HG02678 (cell line): ENCODE measurements at regions not wholly inside any gene's neighbourhood (a gene's known extent, or its start where the extent isn't known, plus 50 kb on each side); places are given as distances from the start of the nearest gene placed in this dataset.
A peak's percentile ranks its signal among the peaks of the same experiment; 100 is the strongest.

Experiments used
- ATAC-seq: cut with Tn5 transposase; IDR thresholded peaks from one replicate; pipeline ENCODE4 v1.9.1; 2021; ENCODE audit warnings: mild to moderate bottlenecking, moderate library complexity; ENCODE audit not compliant: unreplicated experiment

DNA sequence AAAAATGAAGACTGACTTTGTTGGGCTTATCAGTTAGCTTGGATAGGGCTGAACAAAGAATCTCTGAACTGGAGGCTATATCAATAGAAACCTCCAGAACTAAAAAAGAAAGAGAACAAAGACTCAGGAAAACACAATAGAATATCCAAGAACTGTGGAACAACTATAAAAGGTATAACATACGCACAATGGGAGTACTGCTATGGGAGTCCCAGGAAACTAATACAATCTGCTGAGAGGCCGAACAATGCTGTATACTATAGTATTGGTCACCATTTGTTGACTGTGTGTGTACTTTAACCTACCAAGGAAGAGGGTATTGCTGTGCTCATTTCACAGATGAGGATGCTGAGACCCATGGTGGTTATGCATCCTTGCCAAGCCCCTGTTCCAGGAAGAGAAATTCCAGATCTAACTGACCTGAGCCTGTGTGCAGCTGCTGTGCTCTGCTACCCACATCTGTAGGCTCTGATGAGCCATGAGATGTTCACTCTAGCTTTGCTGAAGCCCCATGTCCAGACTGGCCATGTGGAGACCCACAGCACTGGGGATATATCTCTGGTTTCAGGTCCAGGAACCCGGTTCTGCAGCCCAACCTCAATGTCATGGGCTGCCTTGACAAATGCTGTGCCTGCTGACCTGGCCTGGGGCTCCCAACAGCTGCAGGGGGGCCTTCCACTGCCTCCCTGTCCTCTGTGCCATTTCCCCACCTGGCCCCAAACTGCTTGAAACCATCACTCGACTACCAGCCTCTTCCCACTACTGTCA lies 254.3 kb upstream of the TNRC6C start:
- no peak for ATAC-seq

DNA sequence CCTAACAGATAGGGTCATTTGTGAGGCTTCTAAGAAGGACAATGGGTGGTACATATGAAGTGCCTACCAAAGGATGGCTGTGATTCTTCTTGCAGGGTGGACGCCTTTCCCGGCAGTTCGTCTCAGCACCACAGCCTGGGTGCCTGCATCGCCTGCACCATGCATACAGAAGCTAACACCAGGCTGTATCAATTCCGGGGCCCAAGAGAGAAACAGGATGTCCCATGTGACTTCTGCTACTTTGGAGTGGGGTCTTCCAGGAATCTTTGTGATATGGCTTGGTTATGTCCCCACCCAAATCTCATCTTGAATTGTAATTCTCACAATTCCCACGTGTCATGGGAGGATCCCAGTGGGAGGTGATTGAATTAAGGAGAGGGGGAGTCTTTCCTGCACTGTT lies 251.6 kb upstream of the TNRC6C start:
- ATAC-seq, result no peak

DNA sequence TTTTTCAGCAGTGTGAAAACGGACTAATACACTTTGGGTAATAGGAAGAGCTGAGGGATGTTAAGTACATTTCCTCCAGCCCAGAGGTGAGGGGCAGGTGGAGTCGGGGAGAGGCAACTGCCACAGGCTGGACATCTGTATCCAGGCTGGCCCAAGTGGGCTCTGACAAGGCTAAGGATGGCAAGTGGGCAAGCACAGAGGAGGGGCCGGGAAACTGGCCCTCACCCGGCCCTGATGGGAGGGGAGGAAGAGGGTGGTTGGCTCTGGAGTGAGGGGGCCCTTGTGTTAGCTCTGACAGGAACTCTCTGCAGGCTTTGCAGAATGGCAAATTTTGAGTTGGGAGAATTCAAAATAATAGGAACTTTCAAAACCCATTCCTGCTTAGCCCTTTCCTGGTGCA lies 251.0 kb upstream of the TNRC6C start:
- ATAC-seq, result no peak

DNA sequence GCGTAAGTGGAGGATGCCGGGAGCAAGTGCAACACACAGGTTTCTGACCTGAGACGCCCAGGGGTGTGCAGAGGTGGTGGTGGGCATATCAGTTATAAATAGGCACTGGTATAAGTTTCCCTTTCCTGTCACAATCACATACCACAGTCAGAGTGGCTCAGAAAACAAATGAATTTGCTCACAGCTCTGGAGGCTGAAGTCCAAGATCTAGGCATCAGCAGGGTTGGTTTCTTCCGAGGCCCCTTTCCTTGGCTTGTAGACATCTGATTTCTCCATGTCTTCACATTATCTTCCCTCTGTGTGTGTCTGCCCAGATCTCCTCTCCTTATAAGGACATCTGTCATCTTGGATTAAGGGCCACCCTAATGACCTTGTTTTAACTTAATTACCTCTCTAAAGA lies 250.5 kb upstream of the TNRC6C start:
- no peak for ATAC-seq

DNA sequence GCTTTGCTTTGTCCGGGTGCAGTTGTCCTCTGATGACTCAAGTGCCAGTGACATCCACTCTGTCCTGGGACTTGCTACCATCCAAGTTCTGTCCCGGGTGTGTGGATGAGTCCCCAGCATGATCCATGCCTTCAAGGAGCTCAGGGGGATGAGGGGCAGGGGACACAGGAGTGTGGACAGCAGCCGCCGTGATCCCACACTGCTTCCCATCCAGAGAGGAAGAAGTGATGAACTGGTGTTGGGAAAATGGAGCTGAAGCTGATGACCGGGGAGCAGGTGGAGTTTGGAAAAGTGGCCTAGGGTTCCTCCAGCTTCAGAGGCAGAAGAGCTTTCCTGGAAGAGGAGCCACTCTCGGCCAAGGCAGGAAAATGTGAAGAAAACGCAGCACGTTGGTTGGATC lies 249.6 kb upstream of the TNRC6C start:
- ATAC-seq, result no peak

DNA sequence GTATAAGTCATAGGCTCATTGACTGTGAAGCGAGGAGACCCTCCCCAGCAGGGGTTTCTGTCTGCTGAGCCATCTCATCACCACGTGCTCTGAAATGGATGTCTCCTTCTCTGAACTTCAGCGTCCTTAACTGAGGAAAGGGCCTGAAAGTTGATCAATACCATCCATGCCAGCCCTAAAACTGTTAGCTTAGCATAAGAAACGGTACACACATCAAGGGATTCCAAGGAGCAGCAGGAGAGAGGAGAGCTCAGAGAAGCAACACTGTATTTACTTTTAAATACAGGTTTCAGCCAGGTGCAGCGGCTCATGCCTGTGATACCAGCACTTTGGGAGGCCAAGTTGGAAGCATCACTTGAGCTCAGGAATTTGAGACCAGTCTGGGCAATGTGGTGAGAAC lies 248.9 kb upstream of the TNRC6C start:
- no peak for ATAC-seq

DNA sequence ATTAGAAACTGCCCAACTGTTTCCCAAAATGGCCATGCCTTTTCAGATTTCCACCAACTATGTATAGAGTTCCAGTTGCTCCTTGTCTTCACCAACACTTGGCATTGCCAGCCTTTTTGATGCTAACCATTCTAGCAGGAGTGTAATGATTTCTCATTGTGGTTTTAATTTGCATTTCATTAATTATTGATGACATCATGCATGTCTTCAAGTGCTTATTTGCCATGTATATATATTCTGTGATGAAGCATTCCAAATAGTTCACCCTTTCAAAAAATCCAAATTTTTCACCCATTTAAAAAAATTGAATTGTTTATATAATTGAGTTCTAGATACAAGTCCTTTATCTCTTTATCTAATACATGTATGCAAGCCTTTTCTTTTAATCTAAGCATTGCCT lies 245.9 kb upstream of the TNRC6C start:
- ATAC-seq, result no peak

DNA sequence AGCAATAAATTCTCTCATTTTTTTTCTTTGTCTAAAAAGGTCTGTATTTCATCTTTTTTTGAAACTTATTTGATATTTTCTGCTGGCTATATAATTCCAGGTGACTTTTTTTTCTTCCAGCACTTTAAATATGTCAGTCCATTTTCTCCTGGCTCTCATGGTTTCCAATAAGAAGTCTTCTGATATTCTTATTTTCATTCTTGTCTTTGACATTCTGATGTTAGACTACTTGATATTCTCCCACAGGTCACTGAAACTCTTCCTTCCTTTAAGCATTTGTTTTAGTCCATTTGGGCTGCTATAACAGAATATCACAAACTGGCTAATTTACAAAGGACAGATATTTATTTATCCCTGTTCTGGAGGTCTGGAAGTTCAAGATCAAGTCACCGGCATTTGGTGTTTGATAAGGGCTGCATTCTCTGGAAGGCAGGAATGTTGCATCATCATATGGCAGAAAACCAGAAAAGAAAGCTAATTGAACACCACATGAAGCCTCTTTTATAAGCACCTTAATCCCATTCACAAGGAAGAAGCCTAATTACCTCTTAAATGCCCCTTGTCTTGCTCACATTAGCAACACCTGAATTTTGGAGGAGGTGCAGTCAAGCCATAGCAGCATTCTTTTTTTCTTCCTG lies 242.1 kb upstream of the TNRC6C start:
- ATAC-seq, result no peak

DNA sequence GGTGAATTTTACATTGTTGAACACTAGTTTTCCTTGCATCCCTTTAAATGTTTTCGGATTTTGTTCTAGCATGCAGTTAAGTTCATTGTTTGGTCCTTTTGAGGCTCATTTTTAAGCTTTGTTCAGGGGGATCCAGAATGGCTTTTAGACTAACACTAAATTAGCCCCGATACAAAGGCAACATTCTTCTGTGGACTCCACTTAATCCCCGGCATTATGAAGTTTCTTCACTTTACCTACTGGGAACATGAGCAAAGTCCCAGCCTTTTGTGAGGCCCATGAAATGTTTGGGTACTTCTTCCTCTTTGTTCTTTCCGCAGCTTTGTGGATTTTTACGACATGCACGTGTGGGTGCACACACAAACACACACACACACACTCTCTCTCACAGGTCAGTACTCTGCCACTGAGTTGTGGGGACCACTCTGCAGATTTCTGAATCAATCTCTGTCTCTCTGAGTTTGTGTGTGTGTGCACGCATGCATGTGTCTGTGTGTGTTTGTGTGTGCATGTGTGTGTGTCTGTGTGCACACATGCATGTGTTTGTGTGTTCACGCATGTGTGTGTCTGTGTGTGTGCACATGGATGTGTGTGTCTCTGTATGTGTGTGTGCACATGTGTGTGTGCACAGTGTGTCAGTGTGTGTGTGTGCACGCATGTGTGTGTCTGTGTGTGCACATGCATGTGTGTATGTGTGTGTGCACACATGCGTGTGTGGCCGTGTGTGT lies 240.4 kb upstream of the TNRC6C start:
- no peak for ATAC-seq

DNA sequence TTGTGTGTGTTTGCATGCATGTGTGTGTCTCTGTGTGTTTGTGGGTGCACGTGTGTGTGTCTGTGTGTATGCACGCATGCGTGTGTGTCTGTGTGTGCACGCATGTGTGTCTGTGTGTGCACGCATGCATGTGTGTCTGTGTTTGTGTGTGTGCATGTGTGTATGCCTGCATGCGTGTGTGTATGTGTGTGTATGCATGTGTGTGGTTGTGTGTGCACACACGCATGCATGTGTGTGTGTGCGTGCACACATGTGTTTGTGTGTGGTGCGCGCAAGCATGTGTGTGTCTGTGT lies 239.9 kb upstream of the TNRC6C start:
- no peak for ATAC-seq

DNA sequence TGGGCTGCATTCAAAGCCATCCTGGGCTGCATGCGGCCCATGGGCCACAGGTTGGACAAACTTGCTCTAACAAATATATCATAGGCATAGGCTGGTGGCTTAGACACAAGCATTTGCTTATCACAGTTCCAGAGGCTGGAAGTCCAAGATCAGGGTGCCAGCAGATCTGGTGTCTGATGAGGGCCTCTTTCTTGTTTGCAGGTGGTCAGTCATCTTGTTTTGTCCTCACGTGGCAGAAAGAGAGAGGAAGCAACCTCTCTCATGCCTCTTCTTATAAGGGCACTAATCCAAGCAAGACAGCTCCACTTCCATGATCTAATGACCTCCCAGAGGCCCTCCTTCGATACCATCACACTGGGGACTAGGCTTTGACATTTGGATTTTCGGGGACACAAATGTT lies 238.7 kb upstream of the TNRC6C start:
- no peak for ATAC-seq

DNA sequence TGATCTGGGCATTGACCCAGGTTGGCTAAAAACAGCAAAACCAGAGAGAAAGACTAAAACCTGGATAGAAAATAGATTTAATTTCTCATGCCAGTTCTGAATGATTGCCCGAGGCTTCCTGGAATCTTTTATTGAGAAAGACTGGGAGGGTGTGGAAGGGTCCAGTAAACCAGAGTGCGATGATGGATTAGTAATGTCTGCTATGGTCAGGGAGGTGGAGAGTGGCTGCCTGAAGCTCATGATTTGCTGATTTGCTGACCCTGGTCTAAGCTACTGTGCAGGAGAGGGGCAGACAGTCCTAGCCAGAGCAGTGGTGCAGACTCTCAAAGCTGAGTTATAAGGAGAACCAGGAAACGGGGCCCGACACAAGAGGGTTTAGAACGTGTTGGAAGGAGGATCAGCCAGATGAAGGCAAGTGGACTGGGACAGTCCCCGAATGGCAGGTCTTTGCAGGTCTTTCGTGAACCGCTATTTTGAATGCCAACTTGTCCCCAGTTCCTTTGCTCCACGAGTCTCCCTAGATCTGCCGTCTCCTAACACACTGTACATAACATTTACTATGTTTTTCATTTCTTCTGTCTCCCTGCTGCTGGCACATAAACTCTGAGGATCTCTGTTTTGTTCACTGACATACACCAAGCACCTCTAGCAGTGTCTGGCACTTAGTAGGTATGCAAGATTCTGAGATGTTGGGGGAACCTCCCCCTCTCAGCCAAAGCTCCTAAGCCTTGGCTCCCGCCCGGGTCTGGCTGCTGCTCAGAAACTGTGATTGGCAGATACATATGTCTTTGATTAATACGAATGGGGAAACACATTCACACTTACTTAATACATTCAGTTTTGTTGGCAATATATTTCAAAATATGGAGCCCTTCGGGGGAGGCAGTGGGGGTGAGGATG lies 237.3 kb upstream of the TNRC6C start:
- ATAC-seq, result no peak

DNA sequence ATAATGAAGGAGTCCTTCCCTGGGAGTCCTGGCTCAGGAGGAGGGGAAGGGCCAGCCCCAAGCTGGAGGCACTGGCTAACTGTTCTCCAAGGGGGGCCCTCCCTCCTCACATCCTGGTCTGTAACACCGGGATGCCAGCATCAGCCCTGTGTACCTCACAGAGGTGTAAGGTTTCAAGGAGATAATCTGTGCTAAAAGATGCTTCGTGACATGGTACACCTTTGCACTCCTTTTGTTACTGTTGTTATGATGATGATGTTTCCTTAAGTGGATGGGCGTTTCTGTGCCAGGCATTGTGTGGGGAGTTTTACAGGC lies 236.7 kb upstream of the TNRC6C start:
- no peak for ATAC-seq

DNA sequence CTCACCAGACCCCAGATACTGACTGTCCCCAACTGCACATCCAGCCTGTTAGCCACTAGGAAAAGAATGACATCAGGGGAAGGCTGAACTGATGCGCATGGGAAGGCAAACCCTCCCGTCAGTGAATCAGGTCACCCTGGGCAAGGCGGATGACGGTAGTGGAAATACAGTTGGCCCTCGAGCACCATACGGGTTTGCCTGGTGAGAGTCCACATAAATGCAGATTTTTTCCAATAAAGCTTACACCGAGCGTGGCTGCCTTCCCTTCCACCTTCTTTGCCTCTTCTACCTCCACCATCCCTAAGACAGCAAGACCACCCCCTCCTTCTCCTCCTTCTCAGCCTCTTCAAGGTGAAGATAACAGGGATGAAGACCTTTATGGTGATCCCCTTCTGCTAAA lies 236.1 kb upstream of the TNRC6C start:
- ATAC-seq, result no peak

DNA sequence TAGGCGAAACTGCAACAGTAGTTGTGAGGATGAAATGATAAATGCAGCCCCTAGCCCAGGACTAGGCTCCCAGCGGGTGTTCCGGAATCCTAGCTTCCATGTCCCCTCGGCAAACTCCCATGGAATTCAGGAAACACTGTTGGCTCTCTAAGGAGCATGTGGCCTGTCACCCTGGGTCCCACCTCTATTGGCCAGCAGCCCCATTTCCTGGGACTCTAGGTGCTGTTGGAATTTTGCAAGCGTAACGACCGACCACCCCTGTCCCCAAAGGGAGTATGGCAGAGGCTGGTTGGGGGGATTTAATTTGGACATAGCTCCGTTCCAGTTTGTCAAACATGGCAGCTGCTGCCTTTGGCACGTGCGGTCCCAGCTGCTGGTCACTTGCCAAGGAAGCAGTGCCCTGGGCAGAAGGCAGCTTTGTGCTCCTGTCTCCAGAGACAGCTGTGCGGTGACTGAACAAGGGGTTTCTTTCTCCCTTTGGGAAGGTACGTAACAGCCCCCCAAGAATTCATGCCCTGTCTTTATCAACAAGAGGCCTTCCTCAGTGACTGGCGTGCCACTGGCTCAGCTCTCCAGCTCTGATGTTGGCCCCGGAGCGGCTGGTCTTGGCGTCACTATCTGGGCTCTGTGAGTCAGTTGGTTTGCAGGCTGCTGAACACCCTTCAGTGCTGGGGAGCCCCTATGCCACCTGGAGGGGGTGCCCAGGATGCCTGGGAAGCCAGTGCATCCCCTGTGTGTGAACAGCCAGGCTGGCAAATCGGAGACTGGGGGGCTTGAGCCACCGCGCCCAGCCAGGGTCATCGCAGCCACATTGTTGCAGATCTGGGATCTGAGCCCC lies 235.2 kb upstream of the TNRC6C start:
- no peak for ATAC-seq

DNA sequence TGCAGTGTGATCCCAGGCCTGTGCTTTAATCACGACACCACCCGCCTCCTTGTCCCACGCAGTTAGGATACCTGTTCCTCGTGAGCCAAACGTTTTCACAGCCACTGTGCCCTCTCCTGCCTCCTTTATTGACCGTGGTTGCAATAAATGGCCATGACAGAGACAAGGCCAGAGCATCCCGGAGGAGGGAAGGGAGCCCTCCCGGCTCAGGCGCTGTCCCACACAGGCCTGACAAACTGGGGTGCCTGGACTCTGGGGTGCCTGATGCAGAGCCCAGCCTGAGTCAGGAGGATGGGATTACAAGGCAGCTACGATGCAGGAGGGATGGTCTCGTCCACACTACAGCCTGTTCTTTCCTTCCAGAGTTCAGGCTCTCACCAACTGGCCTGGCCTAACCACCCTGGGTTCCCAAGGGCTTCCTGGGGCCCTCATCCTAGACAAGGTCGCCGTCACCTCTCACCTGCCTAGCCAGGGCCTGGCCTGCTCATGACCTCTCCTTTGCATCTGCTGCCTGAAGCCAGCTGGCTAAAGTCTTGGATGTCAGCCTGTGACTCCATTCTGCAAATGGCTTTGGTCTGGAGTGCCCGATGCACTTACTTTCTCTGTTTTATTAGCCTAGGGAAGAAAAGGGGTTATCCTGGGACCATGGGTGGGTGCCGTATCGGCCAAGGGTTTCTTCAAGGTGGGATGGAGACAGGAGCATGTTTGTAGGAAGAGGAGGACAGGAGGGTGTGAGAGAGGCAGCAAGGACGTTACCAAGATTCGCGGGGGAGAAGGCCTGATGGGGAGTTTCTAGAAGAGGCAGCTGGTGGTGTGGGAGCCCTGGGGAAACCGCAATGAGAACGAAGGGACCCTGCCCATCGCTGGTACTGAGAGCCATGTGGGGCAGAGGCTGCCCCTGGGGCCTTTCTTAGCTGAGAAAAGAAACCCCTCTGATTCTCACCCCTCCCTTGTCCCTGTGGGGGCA lies 234.3 kb upstream of the TNRC6C start:
- no peak for ATAC-seq

DNA sequence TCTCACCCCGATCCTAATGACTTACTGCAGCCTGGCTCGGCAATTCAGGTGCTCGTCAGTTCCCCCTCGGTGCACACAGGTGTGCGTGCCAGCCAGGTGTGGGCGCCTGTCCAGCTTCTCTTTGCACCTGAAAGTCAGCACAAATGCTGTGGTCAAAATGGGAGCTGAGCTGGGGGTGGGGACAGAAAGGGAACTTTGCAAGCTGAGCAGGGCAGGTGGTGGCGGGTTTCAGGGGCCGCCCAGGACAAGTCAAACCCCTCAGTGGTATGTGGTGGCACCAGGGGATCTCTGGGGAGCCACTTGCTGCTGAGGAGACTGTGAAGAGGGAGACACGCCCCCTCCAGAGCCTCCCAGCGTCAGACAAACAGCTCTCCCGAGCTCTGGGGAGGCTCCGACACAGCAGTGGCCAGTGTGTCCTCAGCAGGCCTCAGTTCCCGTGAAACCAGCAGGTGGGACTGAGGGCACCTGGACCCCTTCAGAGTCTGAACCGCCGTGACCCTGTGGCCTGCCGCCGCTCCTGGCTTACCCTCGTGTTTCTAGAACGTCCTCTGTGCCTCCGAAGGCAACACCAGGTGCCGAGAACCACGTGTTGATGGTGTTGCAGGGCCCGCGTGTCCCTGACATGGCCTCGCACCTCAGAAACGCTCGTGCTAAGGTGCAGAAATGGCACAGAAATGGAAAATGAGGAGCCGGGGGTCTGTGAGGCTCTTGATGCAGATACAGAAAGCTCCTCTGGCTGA lies 233.5 kb upstream of the TNRC6C start:
- peak; percentile 57 for ATAC-seq

DNA sequence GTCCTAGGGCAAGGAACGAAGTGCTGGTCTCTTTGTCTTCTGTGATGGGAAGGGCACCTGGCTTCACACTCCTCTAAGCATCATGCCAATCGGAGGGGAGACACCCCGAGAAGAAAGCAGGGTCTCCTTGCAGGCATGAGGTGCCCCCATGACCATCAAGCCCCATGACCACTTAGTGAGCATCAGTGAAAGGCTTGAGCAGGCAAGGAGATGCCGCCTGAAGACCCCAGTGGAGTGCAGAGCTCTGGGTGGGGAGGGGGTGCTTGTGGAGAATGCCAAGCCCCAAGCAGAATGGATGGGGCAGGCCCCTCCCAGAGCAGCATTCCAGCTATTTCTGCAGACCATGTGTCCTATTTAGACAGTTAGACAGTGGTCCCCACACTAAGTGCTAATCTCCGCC lies 232.7 kb upstream of the TNRC6C start:
- ATAC-seq, result no peak

DNA sequence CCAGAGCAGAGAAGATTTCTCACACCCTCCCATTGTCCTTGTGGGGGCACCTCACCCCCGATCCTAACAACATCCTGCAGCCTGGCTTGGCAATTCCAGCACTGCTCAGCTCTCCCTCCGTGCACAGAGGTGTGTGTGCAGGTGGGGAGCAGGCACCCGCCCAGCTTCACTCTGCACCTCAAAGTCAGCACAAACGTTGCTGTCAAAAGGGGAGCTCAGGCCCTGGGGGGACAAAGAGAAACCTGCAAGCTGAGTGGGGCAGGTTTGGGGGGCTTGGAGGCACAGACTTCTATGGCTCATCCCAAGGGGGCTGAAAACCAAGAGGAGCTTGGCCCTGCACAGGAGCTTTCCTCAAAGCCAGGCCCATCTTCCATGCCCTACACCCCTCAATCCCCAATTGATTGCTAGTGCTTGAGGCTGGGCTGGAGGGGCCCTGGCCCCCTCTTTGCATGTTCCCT lies 231.9 kb upstream of the TNRC6C start:
- no peak for ATAC-seq
